ENCODE measurements at regions not wholly inside any gene's neighbourhood (a gene's known extent, or its start where the extent isn't known, plus 50 kb on each side); places are given as distances from the start of the nearest gene placed in this dataset.
"Not testable (repeated sequence)": the region's sequence is repeated elsewhere in the genome, so short reads cannot be mapped to it uniquely, and the experiment has no call there.

GRCh38 chr1:118395430-118395991, 210.5 kb upstream of the SPAG17 start:
- H3K27me3 Mint-ChIP-seq, result peaks cover 0 to 1% of the 10 kb centered on the region in 2 donors
- no peak for ATAC-seq (replicated peaks in 1 of 4)
- H3K9me3 ChIP-seq, result no peaks in the 10 kb centered on the region
- CTCF ChIA-PET, result interaction anchor here in 1 of 2 donors (0.5 kb wide), 1 partner anchor 10 kb away, joined by 4 read pairs; no protein-coding TSS in a partner anchor
- no peaks in the 10 kb centered on the region for H3K36me3 Mint-ChIP-seq
- WGBS (ENCODE audit: insufficient coverage), result 40% methylated on average over 1 of the region's 7 CpGs
- H3K4me1 ChIP-seq (ENCODE audit: control insufficient read depth in 1 of 2, extremely low read depth in 1 of 2, insufficient read depth in 2 of 2, low read length in 2 of 2), result no peaks in the 10 kb centered on the region
- H3K4me3 ChIP-seq (ENCODE audit: control insufficient read depth in 1 of 2, extremely low read depth in 1 of 2, low read length in 1 of 2), result no peak overlapping the region
- no peak for DNase-seq
- peaks cover 3 to 7% (median 5%) of the 10 kb centered on the region in 3 donors for H3K9me3 Mint-ChIP-seq
- POLR2A ChIA-PET, result no interaction called here
- no peaks in the 10 kb centered on the region for H3K36me3 ChIP-seq (ENCODE audit: control insufficient read depth in 2 of 2, extremely low read depth in 1 of 2, insufficient read depth in 1 of 2, low read length in 1 of 2)
- no peak overlapping the region for H3K27ac Mint-ChIP-seq
- H3K27ac ChIP-seq (ENCODE audit: low read length), result no peak overlapping the region
- no peaks in the 10 kb centered on the region for H3K4me1 Mint-ChIP-seq
- no peak overlapping the region for H3K4me3 Mint-ChIP-seq
- no peaks in the 10 kb centered on the region for H3K27me3 ChIP-seq (replicated peaks in 1 of 2; ENCODE audit: control insufficient read depth in 2 of 2, extremely low read depth in 1 of 2, insufficient read depth in 2 of 2, low read length in 1 of 2)

- no peaks in the 10 kb centered on the region for H3K36me3 ChIP-seq (ENCODE audit: control insufficient read depth in 2 of 2, extremely low read depth in 1 of 2, insufficient read depth in 1 of 2, low read length in 1 of 2)
- no peak overlapping the region for H3K27ac Mint-ChIP-seq
- H3K36me3 Mint-ChIP-seq, result no peaks in the 10 kb centered on the region
- ATAC-seq (replicated peaks in 1 of 4) (no peak), DNase-seq (no peak)
- 100% methylated on average over 1 of the region's 1 CpG for WGBS (ENCODE audit: insufficient coverage)
- H3K4me3 Mint-ChIP-seq, result no peak overlapping the region
- H3K27me3 Mint-ChIP-seq, result peaks cover 0 to 1% of the 10 kb centered on the region in 2 donors
- no peaks in the 10 kb centered on the region for H3K4me1 Mint-ChIP-seq
- ChIA-PET CTCF (no interaction called here), POLR2A (no interaction called here)
- no peaks in the 10 kb centered on the region for H3K9me3 ChIP-seq
- no peak overlapping the region for H3K4me3 ChIP-seq (ENCODE audit: control insufficient read depth in 1 of 2, extremely low read depth in 1 of 2, low read length in 1 of 2)
- H3K27ac ChIP-seq (ENCODE audit: low read length), result no peak overlapping the region
- peaks cover 0 to 2% (median 0%) of the 10 kb centered on the region in 3 donors for H3K9me3 Mint-ChIP-seq
- H3K27me3 ChIP-seq (replicated peaks in 1 of 2; ENCODE audit: control insufficient read depth in 2 of 2, extremely low read depth in 1 of 2, insufficient read depth in 2 of 2, low read length in 1 of 2), result no peaks in the 10 kb centered on the region
- H3K4me1 ChIP-seq (ENCODE audit: control insufficient read depth in 1 of 2, extremely low read depth in 1 of 2, insufficient read depth in 2 of 2, low read length in 2 of 2), result no peaks in the 10 kb centered on the region
Observed at GRCh38 chr1:118390955-118391354, 205.9 kb upstream of the SPAG17 start.

- Mint-ChIP-seq H3K36me3 (no peaks in the 10 kb centered on the region), H3K27me3 (peaks cover 0 to 1% of the 10 kb centered on the region in 2 donors), H3K9me3 (peaks cover 0 to 2% (median 0%) of the 10 kb centered on the region in 3 donors), H3K4me3 (no peak overlapping the region), H3K27ac (no peak overlapping the region), H3K4me1 (no peaks in the 10 kb centered on the region)
- POLR2A ChIA-PET, result no interaction called here
- CTCF ChIA-PET, result no interaction called here
- ATAC-seq (replicated peaks in 1 of 4), result no peak
- no peaks in the 10 kb centered on the region for H3K27me3 ChIP-seq (replicated peaks in 1 of 2; ENCODE audit: control insufficient read depth in 2 of 2, extremely low read depth in 1 of 2, insufficient read depth in 2 of 2, low read length in 1 of 2)
- DNase-seq, result no peak
- H3K27ac ChIP-seq (ENCODE audit: low read length), result no peak overlapping the region
- H3K4me1 ChIP-seq (ENCODE audit: control insufficient read depth in 1 of 2, extremely low read depth in 1 of 2, insufficient read depth in 2 of 2, low read length in 2 of 2), result no peaks in the 10 kb centered on the region
- H3K4me3 ChIP-seq (ENCODE audit: control insufficient read depth in 1 of 2, extremely low read depth in 1 of 2, low read length in 1 of 2), result no peak overlapping the region
- H3K9me3 ChIP-seq, result no peaks in the 10 kb centered on the region
- no peaks in the 10 kb centered on the region for H3K36me3 ChIP-seq (ENCODE audit: control insufficient read depth in 2 of 2, extremely low read depth in 1 of 2, insufficient read depth in 1 of 2, low read length in 1 of 2)
- 67% methylated on average over 1 of the region's 4 CpGs for WGBS (ENCODE audit: insufficient coverage)
Observed at GRCh38 chr1:118388301-118388959, 203.4 kb upstream of the SPAG17 start.

GRCh38 chr1:118381197-118381869, 196.3 kb upstream of the SPAG17 start:
- no peaks in the 10 kb centered on the region for H3K4me1 ChIP-seq (ENCODE audit: control insufficient read depth in 1 of 2, extremely low read depth in 1 of 2, insufficient read depth in 2 of 2, low read length in 2 of 2)
- no CpG with 5 or more reads among the region's 1 CpG for WGBS (ENCODE audit: insufficient coverage)
- no peaks in the 10 kb centered on the region for H3K36me3 ChIP-seq (ENCODE audit: control insufficient read depth in 2 of 2, extremely low read depth in 1 of 2, insufficient read depth in 1 of 2, low read length in 1 of 2)
- peaks cover 7 to 13% (median 9%) of the 10 kb centered on the region in 3 donors for H3K9me3 Mint-ChIP-seq
- no peaks in the 10 kb centered on the region for H3K27me3 ChIP-seq (replicated peaks in 1 of 2; ENCODE audit: control insufficient read depth in 2 of 2, extremely low read depth in 1 of 2, insufficient read depth in 2 of 2, low read length in 1 of 2)
- no peaks in the 10 kb centered on the region for H3K4me1 Mint-ChIP-seq
- H3K4me3 Mint-ChIP-seq, result no peak overlapping the region
- no peak overlapping the region for H3K27ac ChIP-seq (ENCODE audit: low read length)
- H3K27me3 Mint-ChIP-seq, result no peaks in the 10 kb centered on the region
- POLR2A ChIA-PET, result no interaction called here
- no peak for ATAC-seq (replicated peaks in 1 of 4)
- H3K4me3 ChIP-seq (ENCODE audit: control insufficient read depth in 1 of 2, extremely low read depth in 1 of 2, low read length in 1 of 2), result no peak overlapping the region
- H3K9me3 ChIP-seq, result no peaks in the 10 kb centered on the region
- no peaks in the 10 kb centered on the region for H3K36me3 Mint-ChIP-seq
- CTCF ChIA-PET, result no interaction called here
- no peak overlapping the region for H3K27ac Mint-ChIP-seq
- no peak for DNase-seq

GRCh38 chr1:118377183-118377582, 192.2 kb upstream of the SPAG17 start:
- H3K27me3 Mint-ChIP-seq; H3K9me3 ChIP-seq; H3K4me1 ChIP-seq (ENCODE audit: control insufficient read depth in 1 of 2, extremely low read depth in 1 of 2, insufficient read depth in 2 of 2, low read length in 2 of 2); ATAC-seq (replicated peaks in 1 of 4); DNase-seq; H3K36me3 Mint-ChIP-seq; H3K27ac Mint-ChIP-seq; H3K27ac ChIP-seq (ENCODE audit: low read length); H3K4me1 Mint-ChIP-seq; CTCF ChIA-PET; H3K36me3 ChIP-seq (ENCODE audit: control insufficient read depth in 2 of 2, extremely low read depth in 1 of 2, insufficient read depth in 1 of 2, low read length in 1 of 2); H3K27me3 ChIP-seq (replicated peaks in 1 of 2; ENCODE audit: control insufficient read depth in 2 of 2, extremely low read depth in 1 of 2, insufficient read depth in 2 of 2, low read length in 1 of 2); H3K4me3 Mint-ChIP-seq; H3K4me3 ChIP-seq (ENCODE audit: control insufficient read depth in 1 of 2, extremely low read depth in 1 of 2, low read length in 1 of 2); POLR2A ChIA-PET: not testable (repeated sequence)
- 90% methylated on average over 2 of the region's 2 CpGs for WGBS (ENCODE audit: insufficient coverage)
- peaks cover 16 to 26% (median 21%) of the 10 kb centered on the region in 3 donors for H3K9me3 Mint-ChIP-seq

GRCh38 chr1:118371612-118372011, 186.6 kb upstream of the SPAG17 start:
- ChIA-PET POLR2A (no interaction called here), CTCF (no interaction called here)
- Mint-ChIP-seq H3K9me3 (peaks cover 36 to 45% (median 38%) of the 10 kb centered on the region in 3 donors), H3K4me3 (no peak overlapping the region), H3K36me3 (no peaks in the 10 kb centered on the region), H3K27ac (no peak overlapping the region), H3K27me3 (no peaks in the 10 kb centered on the region), H3K4me1 (no peaks in the 10 kb centered on the region)
- Histone ChIP-seq H3K4me1 (ENCODE audit: control insufficient read depth in 1 of 2, extremely low read depth in 1 of 2, insufficient read depth in 2 of 2, low read length in 2 of 2) (no peaks in the 10 kb centered on the region), H3K36me3 (ENCODE audit: control insufficient read depth in 2 of 2, extremely low read depth in 1 of 2, insufficient read depth in 1 of 2, low read length in 1 of 2) (no peaks in the 10 kb centered on the region), H3K27ac (ENCODE audit: low read length) (no peak overlapping the region), H3K9me3 (no peaks in the 10 kb centered on the region), H3K4me3 (ENCODE audit: control insufficient read depth in 1 of 2, extremely low read depth in 1 of 2, low read length in 1 of 2) (no peak overlapping the region), H3K27me3 (replicated peaks in 1 of 2; ENCODE audit: control insufficient read depth in 2 of 2, extremely low read depth in 1 of 2, insufficient read depth in 2 of 2, low read length in 1 of 2) (no peaks in the 10 kb centered on the region)
- no peak for DNase-seq
- no peak for ATAC-seq (replicated peaks in 1 of 4)

Data from T-cell (primary cell).